ENCODE measurements at regions not wholly inside any gene's neighbourhood (a gene's known extent, or its start where the extent isn't known, plus 50 kb on each side); places are given as distances from the start of the nearest gene placed in this dataset.

DNA sequence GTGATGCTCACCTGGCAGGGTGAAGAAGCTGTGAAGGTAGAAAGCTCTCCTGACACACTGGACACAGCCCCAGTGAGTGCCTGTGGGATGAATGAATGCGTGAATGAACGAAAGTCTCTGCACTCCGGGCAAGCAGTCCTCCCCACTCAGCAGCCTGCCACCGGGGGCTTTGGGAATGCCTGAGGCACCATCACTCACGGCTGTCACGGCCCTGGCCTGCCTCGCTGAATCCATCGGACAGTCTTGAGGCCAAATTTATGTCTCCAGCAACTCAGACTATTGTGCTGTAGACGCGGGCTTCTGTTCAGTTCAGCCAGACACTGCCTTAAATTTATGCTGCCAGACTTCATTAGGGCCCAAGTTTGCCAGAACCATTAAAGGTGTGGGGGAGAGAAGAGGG is 62.9 kb upstream of the TEX51 start:
- no peak for TF ChIP-seq CTCF (conservative IDR thresholded peaks at IDR 0.05)
- TF ChIP-seq ZFX (IDR thresholded peaks at IDR 0.05), result no peak

Data from C4-2B (cell line).